CD4-positive, alpha-beta T cell (primary cell): ENCODE measurements at regions not wholly inside any gene's neighbourhood (a gene's known extent, or its start where the extent isn't known, plus 50 kb on each side); places are given as distances from the start of the nearest gene placed in this dataset.
A peak's percentile ranks its signal among the peaks of the same experiment; 100 is the strongest.

Experiments used
- ATAC-seq: fragments of 200-7000 bp; cut with Tn5 transposase; one replicate; pipeline ENCODE4 v1.10.0; 2022; ENCODE audit warnings: mild to moderate bottlenecking; ENCODE audit not compliant: poor library complexity
- CTCF ChIA-PET: fragments of 350-600 bp; sonication (Branson Sonifier 250); formaldehyde crosslinking; loops from one replicate; lab custom pipeline; 2021; ENCODE audit warnings: antibody characterized with exemption, inconsistent platforms; lab: Charles Lee
- POLR2A ChIA-PET: fragments of 350-600 bp; sonication (Branson Sonifier 250); formaldehyde crosslinking; loops from one replicate; lab custom pipeline; 2021; ENCODE audit warnings: antibody characterized with exemption, inconsistent platforms; lab: Charles Lee
- DNase-seq, 14 experiments: peaks; one replicate each; pipeline ENCODE4 v3.0.0-alpha.2; 2013 to 2020; ENCODE audit warnings: mixed read lengths in 2 of 14
- H3K27ac ChIP-seq, 2 donors: one replicate each; pipeline versions ENCODE4 v1.5.1 to v1.7.0; 2013; ENCODE audit warnings: low read length in 2 of 2, low read depth in 1 of 2, mild to moderate bottlenecking in 1 of 2
- H3K27me3 ChIP-seq, 2 experiments: 1 replicate in 1 of 2; 2 replicates in 1 of 2; pipeline versions ENCODE4 v1.6.1 to v1.7.0; 2013; ENCODE audit warnings: low read length in 2 of 2, control low read depth in 1 of 2, mild to moderate bottlenecking in 1 of 2, moderate library complexity in 1 of 2; ENCODE audit not compliant: insufficient read depth in 2 of 2, control insufficient read depth in 1 of 2
- H3K36me3 ChIP-seq: one replicate; pipeline ENCODE4 v1.6.1; 2013; ENCODE audit warnings: low read length, control low read depth; ENCODE audit not compliant: insufficient read depth
- H3K4me1 ChIP-seq: one replicate; pipeline ENCODE4 v1.6.1; 2013; ENCODE audit warnings: low read length, control low read depth; ENCODE audit not compliant: insufficient read depth
- H3K4me3 ChIP-seq: one replicate; pipeline ENCODE4 v1.5.1; 2013; ENCODE audit warnings: mild to moderate bottlenecking, low read length, moderate library complexity
- H3K9me3 ChIP-seq, 2 experiments: 1 replicate in 1 of 2; 2 replicates in 1 of 2; pipeline versions ENCODE4 v1.6.1 to v1.7.0; 2013; ENCODE audit warnings: low read length in 2 of 2, mild to moderate bottlenecking in 2 of 2, control low read depth in 1 of 2, moderate library complexity in 1 of 2; ENCODE audit not compliant: control insufficient read depth in 1 of 2, insufficient read depth in 1 of 2
- H3K27ac Mint-ChIP-seq: one replicate; pipeline ENCODE4 v1.8.0; 2020; ENCODE audit warnings: mixed read lengths
- H3K27me3 Mint-ChIP-seq: one replicate; pipeline ENCODE4 v1.8.0; 2021; ENCODE audit warnings: mixed read lengths
- H3K36me3 Mint-ChIP-seq: one replicate; pipeline ENCODE4 v1.8.0; 2021; ENCODE audit warnings: low read depth, mixed read lengths
- H3K4me1 Mint-ChIP-seq: one replicate; pipeline ENCODE4 v1.8.0; 2021; ENCODE audit warnings: low read depth, mixed read lengths
- H3K4me3 Mint-ChIP-seq: one replicate; pipeline ENCODE4 v1.8.0; 2020; ENCODE audit warnings: mild to moderate bottlenecking, mixed read lengths
- H3K9me3 Mint-ChIP-seq: one replicate; pipeline ENCODE4 v1.8.0; 2020; ENCODE audit warnings: mixed read lengths
- CTCF ChIP-seq: fragments of 200-600 bp; IDR thresholded peaks from one replicate; pipeline ENCODE4 v1.8.0; 2022; ENCODE audit warnings: antibody characterized with exemption, mild to moderate bottlenecking
- intact Hi-C, 2 experiments: fragments of 100-400 bp; cut with DNase I in 1 of 2; cut with micrococcal nuclease in 1 of 2; formaldehyde crosslinking; loops; one replicate each; pipeline versions ENCODE4 v1.15.1 to v1.9.0; 2023 to 2025; cut with DNase I, micrococcal nuclease

- H3K27me3 Mint-ChIP-seq: peaks cover 12% of the 10 kb centered on the region
- POLR2A ChIA-PET: no interaction called here
- no peak overlapping the region for H3K27ac Mint-ChIP-seq
Measured at GRCh38 chr12:30807695-30808034, 52.9 kb upstream of the CAPRIN2 start.

GRCh38 chr12:30806989-30807694 lies 52.4 kb upstream of the CAPRIN2 start:
- ChIA-PET POLR2A (no interaction called here), CTCF (interaction anchor here (0.7 kb wide), 1 partner anchor 19 kb away, joined by 5 read pairs; no protein-coding TSS in a partner anchor)
- Mint-ChIP-seq H3K36me3 (no peaks in the 10 kb centered on the region), H3K4me1 (no peaks in the 10 kb centered on the region), H3K9me3 (no peaks in the 10 kb centered on the region), H3K27ac (no peak overlapping the region), H3K4me3 (no peak overlapping the region), H3K27me3 (peaks cover 12% of the 10 kb centered on the region)
- intact Hi-C loops: loop anchor here (1.0 to 2.0 kb wide), 6 partner anchors 52 to 1498 kb away; partner anchors contain the start of gene CAPRIN2 (in 1 of the 2)
- no peaks in the 10 kb centered on the region for H3K9me3 ChIP-seq
- H3K4me1 ChIP-seq: peaks cover 4% of the 10 kb centered on the region
- no peak overlapping the region for H3K27ac ChIP-seq
- no peak overlapping the region for H3K4me3 ChIP-seq
- peak; percentile 60 for ATAC-seq
- peak; percentile 86 for TF ChIP-seq CTCF
- H3K27me3 ChIP-seq: no peaks in the 10 kb centered on the region
- peak in 5 of 14 experiments; percentile 9 to 76 (median 61) for DNase-seq
- no peaks in the 10 kb centered on the region for H3K36me3 ChIP-seq

More at GRCh38 chr12:30807695-30808034, 52.9 kb upstream of the CAPRIN2 start:
- Mint-ChIP-seq H3K4me3 (no peak overlapping the region), H3K4me1 (no peaks in the 10 kb centered on the region), H3K36me3 (no peaks in the 10 kb centered on the region), H3K9me3 (no peaks in the 10 kb centered on the region)
- TF ChIP-seq CTCF: peak; percentile 50
- Histone ChIP-seq H3K9me3 (no peaks in the 10 kb centered on the region), H3K27me3 (no peaks in the 10 kb centered on the region), H3K36me3 (no peaks in the 10 kb centered on the region), H3K27ac (no peak overlapping the region), H3K4me1 (peaks cover 4% of the 10 kb centered on the region), H3K4me3 (no peak overlapping the region)
- DNase-seq (no peak), ATAC-seq (no peak)
- intact Hi-C loops: loop anchor here (1.0 to 2.0 kb wide), 6 partner anchors 53 to 1498 kb away; partner anchors contain the start of gene CAPRIN2 (in 1 of the 2)
- CTCF ChIA-PET: no interaction called here

- H3K27me3 Mint-ChIP-seq: peaks cover 12% of the 10 kb centered on the region
- Histone ChIP-seq H3K4me3 (no peak overlapping the region), H3K36me3 (no peaks in the 10 kb centered on the region), H3K27me3 (no peaks in the 10 kb centered on the region), H3K9me3 (no peaks in the 10 kb centered on the region), H3K4me1 (peaks cover 4% of the 10 kb centered on the region), H3K27ac (no peak overlapping the region)
- H3K9me3 Mint-ChIP-seq: no peaks in the 10 kb centered on the region
- no peaks in the 10 kb centered on the region for H3K4me1 Mint-ChIP-seq
- no peak overlapping the region for H3K27ac Mint-ChIP-seq
- ChIA-PET CTCF (no interaction called here), POLR2A (no interaction called here)
- intact Hi-C loops: loop anchor here (2.0 kb wide), 3 partner anchors 49 to 1253 kb away; partner anchors contain the start of gene CAPRIN2 (in 1 of the 2)
- DNase-seq (no peak), ATAC-seq (no peak)
- TF ChIP-seq CTCF: no peak
- H3K36me3 Mint-ChIP-seq: no peaks in the 10 kb centered on the region
- no peak overlapping the region for H3K4me3 Mint-ChIP-seq
Measured at GRCh38 chr12:30805959-30806358, 51.2 kb upstream of the CAPRIN2 start.
